ENCODE measurements at regions not wholly inside any gene's neighbourhood (a gene's known extent, or its start where the extent isn't known, plus 50 kb on each side); places are given as distances from the start of the nearest gene placed in this dataset.

GRCh38 chr13:80133631-80134261, 207.2 kb downstream of the SPRY2 start:
- no peak for DNase-seq (ENCODE audit: low read depth in 4 of 4, low spot score in 3 of 4)

GRCh38 chr13:80132741-80133601, 208.0 kb downstream of the SPRY2 start:
- DNase-seq (ENCODE audit: low read depth in 4 of 4, low spot score in 3 of 4) = peak in 3 of 4 donors; percentile 69 to 82 (median 70)

GRCh38 chr13:80131204-80131603, 209.7 kb downstream of the SPRY2 start:
- DNase-seq (ENCODE audit: low read depth in 4 of 4, low spot score in 3 of 4) = peak in 2 of 4 donors; percentile 44 to 51

- DNase-seq (ENCODE audit: low read depth in 4 of 4, low spot score in 3 of 4) = no peak
Observed at GRCh38 chr13:80126389-80127068, 214.4 kb downstream of the SPRY2 start.

GRCh38 chr13:80123945-80124344, 217.0 kb downstream of the SPRY2 start:
- DNase-seq (ENCODE audit: low read depth in 4 of 4, low spot score in 3 of 4) = no peak

- DNase-seq (ENCODE audit: low read depth in 4 of 4, low spot score in 3 of 4) = no peak
Observed at GRCh38 chr13:80121038-80121437, 219.9 kb downstream of the SPRY2 start.

- DNase-seq (ENCODE audit: low read depth in 4 of 4, low spot score in 3 of 4) = no peak
Observed at GRCh38 chr13:80118506-80118905, 222.4 kb downstream of the SPRY2 start.

GRCh38 chr13:80118099-80118498, 222.8 kb downstream of the SPRY2 start:
- DNase-seq (ENCODE audit: low read depth in 4 of 4, low spot score in 3 of 4) = no peak

- DNase-seq (ENCODE audit: low read depth in 4 of 4, low spot score in 3 of 4) = no peak
Observed at GRCh38 chr13:80117515-80117914, 223.4 kb downstream of the SPRY2 start.

- DNase-seq (ENCODE audit: low read depth in 4 of 4, low spot score in 3 of 4) = no peak
Observed at GRCh38 chr13:80116107-80116506, 224.8 kb downstream of the SPRY2 start.

GRCh38 chr13:80115616-80116015, 225.3 kb downstream of the SPRY2 start:
- DNase-seq (ENCODE audit: low read depth in 4 of 4, low spot score in 3 of 4) = no peak

GRCh38 chr13:80113714-80114454, 227.0 kb downstream of the SPRY2 start:
- no peak for DNase-seq (ENCODE audit: low read depth in 4 of 4, low spot score in 3 of 4)

- no peak for DNase-seq (ENCODE audit: low read depth in 4 of 4, low spot score in 3 of 4)
Observed at GRCh38 chr13:80109303-80109702, 231.6 kb downstream of the SPRY2 start.

- no peak for DNase-seq (ENCODE audit: low read depth in 4 of 4, low spot score in 3 of 4)
Observed at GRCh38 chr13:80105350-80105749, 235.6 kb downstream of the SPRY2 start.

GRCh38 chr13:80101040-80101439, 239.9 kb downstream of the SPRY2 start:
- DNase-seq (ENCODE audit: low read depth in 4 of 4, low spot score in 3 of 4) = no peak

GRCh38 chr13:80100636-80101035, 240.3 kb downstream of the SPRY2 start:
- DNase-seq (ENCODE audit: low read depth in 4 of 4, low spot score in 3 of 4) = no peak

GRCh38 chr13:80097561-80097960, 243.4 kb downstream of the SPRY2 start:
- no peak for DNase-seq (ENCODE audit: low read depth in 4 of 4, low spot score in 3 of 4)

GRCh38 chr13:80096383-80096782, 244.5 kb downstream of the SPRY2 start:
- DNase-seq (ENCODE audit: low read depth in 4 of 4, low spot score in 3 of 4) = no peak

- DNase-seq (ENCODE audit: low read depth in 4 of 4, low spot score in 3 of 4) = no peak
Observed at GRCh38 chr13:80094526-80094925, 246.4 kb downstream of the SPRY2 start.

- DNase-seq (ENCODE audit: low read depth in 4 of 4, low spot score in 3 of 4) = no peak
Observed at GRCh38 chr13:80093888-80094287, 247.0 kb downstream of the SPRY2 start.

- DNase-seq (ENCODE audit: low read depth in 4 of 4, low spot score in 3 of 4) = no peak
Observed at GRCh38 chr13:80086304-80086721, 254.6 kb downstream of the SPRY2 start.

Measured in right renal pelvis (tissue), 4 donors.